Ovary (tissue), 3 donors: ENCODE measurements at regions not wholly inside any gene's neighbourhood (a gene's known extent, or its start where the extent isn't known, plus 50 kb on each side); places are given as distances from the start of the nearest gene placed in this dataset.

ENCODE experiments used
- CTCF ChIP-seq, 3 donors: fragments of 450-650 bp in 2 of 3; fragments of 200-600 bp in 1 of 3; IDR thresholded peaks; one replicate each; pipeline versions ENCODE4 v1.5.1 to v1.8.0; 2016 to 2022; ENCODE audit warnings: antibody characterized with exemption in 3 of 3, mild to moderate bottlenecking in 1 of 3
- EP300 ChIP-seq: sonication (generic); formaldehyde crosslinking; IDR thresholded peaks from one replicate; pipeline ENCODE4 v1.6.1; 2017; ENCODE audit warnings: antibody characterized with exemption
- POLR2A ChIP-seq: fragments of 450-650 bp; IDR thresholded peaks from one replicate; pipeline ENCODE4 v1.6.1; 2017; ENCODE audit warnings: antibody characterized with exemption, mild to moderate bottlenecking, moderate library complexity
- donor health status: DM: no; HTN: no; CAD: no.

- TF ChIP-seq CTCF (IDR thresholded peaks at IDR 0.05) (no peak), EP300 (no peak), POLR2A (no peak)
Observed at GRCh38 chr3:159634483-159634882, 354.2 kb upstream of the IL12A start.
